H54 (cell line): ENCODE measurements at regions not wholly inside any gene's neighbourhood (a gene's known extent, or its start where the extent isn't known, plus 50 kb on each side); places are given as distances from the start of the nearest gene placed in this dataset.

Experiments
- DNase-seq: peaks from one replicate; pipeline ENCODE4 v3.0.0; 2011; ENCODE audit warnings: low spot score, mixed read lengths; ENCODE audit not compliant: insufficient read length
- FAIRE-seq: peaks from 3 replicates; lab custom pipeline; 2011; peaks lifted over from hg19 to GRCh38; lab: Jason Lieb, UNC
- POLR2A ChIP-seq: IDR thresholded peaks from 2 replicates; pipeline ENCODE4 v1.6.1; 2011; ENCODE audit warnings: low read depth, mild to moderate bottlenecking, low read length

- DNase-seq (no peak), FAIRE-seq (no peak)
- TF ChIP-seq POLR2A = no peak
Observed at GRCh38 chr11:110878513-110878912, 166.3 kb upstream of the ARHGAP20 start.

- TF ChIP-seq POLR2A = no peak
- no peak for FAIRE-seq
- DNase-seq = no peak
Observed at GRCh38 chr11:110874437-110875030, 162.3 kb upstream of the ARHGAP20 start.

GRCh38 chr11:110873975-110874374 lies 161.7 kb upstream of the ARHGAP20 start:
- FAIRE-seq (no peak), DNase-seq (no peak)
- TF ChIP-seq POLR2A = no peak

- DNase-seq = no peak
- FAIRE-seq = no peak
Observed at GRCh38 chr11:110870816-110871522, 158.7 kb upstream of the ARHGAP20 start.

GRCh38 chr11:110867951-110868350 lies 155.7 kb upstream of the ARHGAP20 start:
- DNase-seq = no peak
- no peak for TF ChIP-seq POLR2A
- no peak for FAIRE-seq

More at GRCh38 chr11:110870816-110871522, 158.7 kb upstream of the ARHGAP20 start:
- no peak for TF ChIP-seq POLR2A

GRCh38 chr11:110866081-110866480 lies 153.8 kb upstream of the ARHGAP20 start:
- DNase-seq = no peak
- no peak for FAIRE-seq
- TF ChIP-seq POLR2A = no peak

- no peak for TF ChIP-seq POLR2A
- no peak for FAIRE-seq
- no peak for DNase-seq
Observed at GRCh38 chr11:110862407-110862806, 150.2 kb upstream of the ARHGAP20 start.

- DNase-seq = no peak
- FAIRE-seq = no peak
- TF ChIP-seq POLR2A = no peak
Observed at GRCh38 chr11:110860461-110860860, 148.2 kb upstream of the ARHGAP20 start.

- FAIRE-seq (no peak), DNase-seq (no peak)
- no peak for TF ChIP-seq POLR2A
Observed at GRCh38 chr11:110859998-110860397, 147.8 kb upstream of the ARHGAP20 start.

- DNase-seq (no peak), FAIRE-seq (no peak)
- no peak for TF ChIP-seq POLR2A
Observed at GRCh38 chr11:110859240-110859840, 147.1 kb upstream of the ARHGAP20 start.

- no peak for DNase-seq
- TF ChIP-seq POLR2A = no peak
- no peak for FAIRE-seq
Observed at GRCh38 chr11:110858547-110858921, 146.3 kb upstream of the ARHGAP20 start.

- TF ChIP-seq POLR2A = no peak
- FAIRE-seq (no peak), DNase-seq (no peak)
Observed at GRCh38 chr11:110857892-110858546, 145.8 kb upstream of the ARHGAP20 start.

- FAIRE-seq (no peak), DNase-seq (no peak)
- no peak for TF ChIP-seq POLR2A
Observed at GRCh38 chr11:110856996-110857812, 145.0 kb upstream of the ARHGAP20 start.
